ENCODE measurements at regions not wholly inside any gene's neighbourhood (a gene's known extent, or its start where the extent isn't known, plus 50 kb on each side); places are given as distances from the start of the nearest gene placed in this dataset.
"Not testable (repeated sequence)": the region's sequence is repeated elsewhere in the genome, so short reads cannot be mapped to it uniquely, and the experiment has no call there.

DNA sequence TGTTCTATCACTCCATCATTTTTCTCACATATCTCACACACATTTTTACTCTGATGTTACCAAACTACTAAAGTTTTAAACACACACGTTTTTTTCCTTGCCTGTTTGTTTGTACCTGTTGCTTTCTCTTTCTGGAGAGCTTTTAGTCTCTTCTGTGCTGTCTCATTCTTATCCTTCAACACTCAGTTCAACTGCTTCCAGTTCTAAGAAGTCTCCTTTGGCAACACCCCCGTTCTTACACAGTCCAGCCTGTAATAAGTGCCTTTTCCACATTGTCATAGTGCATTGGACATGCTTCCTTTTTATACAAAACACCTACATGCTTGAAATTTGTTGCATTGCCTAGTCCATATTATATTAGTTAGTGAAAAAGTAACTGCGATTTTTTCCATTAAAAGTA lies 360.2 kb upstream of the BRINP3 start:
- no peak for DNase-seq

DNA sequence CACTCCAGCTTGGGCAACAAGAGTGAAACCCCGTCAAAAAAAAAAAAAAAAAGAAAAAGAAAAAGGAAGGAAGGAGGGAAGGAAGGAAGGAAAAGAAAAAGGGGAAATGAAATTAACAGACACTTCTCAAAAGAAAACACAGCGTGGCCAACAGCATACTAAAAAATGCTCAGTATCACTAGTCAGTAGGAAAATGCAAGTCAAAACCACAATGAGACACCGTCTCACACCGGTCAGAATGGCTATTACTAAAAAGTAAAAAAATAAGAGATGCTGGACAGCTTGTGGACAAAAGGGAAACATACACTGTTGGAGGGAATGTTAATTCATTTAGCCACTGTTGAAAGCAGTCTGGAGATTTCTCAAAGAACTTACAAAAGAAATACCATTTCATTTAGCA lies 369.5 kb upstream of the BRINP3 start:
- no peak for DNase-seq

DNA sequence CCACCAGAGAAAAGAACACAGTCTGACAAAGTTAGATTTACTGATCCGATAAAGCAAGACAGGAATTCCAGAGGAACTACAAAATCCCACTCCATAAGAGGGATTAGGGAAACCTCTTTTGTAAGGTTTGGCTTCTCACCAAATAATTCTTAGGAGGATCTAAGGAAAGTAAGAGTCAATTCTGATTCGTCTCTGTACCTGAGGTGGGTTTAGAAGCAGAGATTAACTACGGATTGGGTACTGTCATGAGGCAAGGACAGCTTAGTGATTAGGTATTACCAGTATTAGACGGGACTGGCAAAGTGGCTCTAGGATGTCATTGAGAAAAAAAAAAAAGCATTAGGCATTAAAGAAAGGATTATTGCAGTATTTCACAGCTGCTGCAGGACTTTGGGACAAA lies 371.7 kb upstream of the BRINP3 start:
- no peak for DNase-seq

DNA sequence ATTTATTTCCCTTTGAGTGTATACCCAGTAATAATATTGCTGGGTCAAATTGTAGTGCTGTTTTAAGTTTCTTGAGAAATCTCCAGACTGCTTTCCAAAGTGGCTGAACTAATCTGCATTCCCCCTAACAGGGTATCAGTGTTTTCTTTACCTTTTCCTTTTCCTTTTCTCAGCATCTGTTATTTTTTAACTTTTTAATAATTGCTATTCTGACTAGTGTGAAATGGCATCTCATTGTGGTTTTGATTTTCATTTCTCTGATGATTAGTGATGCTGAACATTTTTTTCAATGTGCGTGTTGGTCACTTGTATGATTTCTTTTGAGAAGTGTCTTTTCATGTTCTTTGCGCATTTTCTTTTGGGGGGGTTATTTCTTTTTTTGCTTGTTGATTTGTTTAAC lies 374.9 kb upstream of the BRINP3 start:
- no peak for DNase-seq

DNA sequence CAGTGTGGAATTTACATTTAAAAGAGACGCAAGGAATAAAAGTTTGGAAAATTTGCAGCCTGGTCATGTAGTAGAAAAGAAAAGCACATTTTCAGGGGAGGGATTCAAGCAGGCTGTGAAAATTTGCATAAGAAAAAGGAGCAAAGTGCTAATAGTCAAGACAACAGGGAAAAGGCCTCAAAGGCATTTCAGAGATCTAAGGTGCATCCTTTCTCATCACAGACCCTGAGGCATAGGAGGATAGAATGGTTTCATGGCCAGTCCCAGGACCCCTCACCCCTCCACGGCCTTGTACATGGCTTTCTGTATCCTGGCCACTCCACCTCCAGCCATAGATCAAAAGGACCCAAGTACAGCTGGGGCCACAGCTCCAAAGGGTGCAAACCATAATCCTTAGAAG lies 380.5 kb upstream of the BRINP3 start:
- DNase-seq, result no peak

DNA sequence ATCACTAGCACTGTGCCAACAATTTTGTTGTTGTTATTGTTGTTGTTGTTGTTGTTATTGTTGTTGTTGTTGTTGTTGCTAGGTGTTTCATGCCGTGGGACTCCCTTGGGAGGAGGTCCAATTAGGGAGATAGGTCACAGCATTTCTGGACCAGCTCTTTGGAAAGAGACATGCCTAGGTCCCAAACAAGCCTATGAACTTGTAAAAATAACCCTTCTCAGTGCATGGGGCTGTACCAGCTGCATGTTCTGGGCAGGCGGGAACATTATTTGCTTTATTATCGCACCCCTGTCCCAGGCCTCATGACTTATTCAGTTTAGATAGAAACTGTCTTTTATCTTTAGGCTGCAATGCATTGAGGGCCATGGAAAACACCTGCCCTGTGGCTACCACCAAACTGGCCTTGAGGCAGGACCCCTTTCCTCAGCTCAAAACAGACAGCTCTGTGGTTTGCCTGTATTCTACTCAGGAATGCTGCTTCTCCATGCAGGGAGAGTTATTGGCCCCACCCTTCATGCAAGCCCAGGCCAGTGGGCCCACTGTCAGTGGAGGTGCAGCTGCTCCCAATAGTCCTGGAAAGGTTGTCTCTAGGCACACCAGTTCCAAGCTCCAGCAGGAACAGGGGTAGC lies 386.5 kb upstream of the BRINP3 start:
- DNase-seq, result no peak

DNA sequence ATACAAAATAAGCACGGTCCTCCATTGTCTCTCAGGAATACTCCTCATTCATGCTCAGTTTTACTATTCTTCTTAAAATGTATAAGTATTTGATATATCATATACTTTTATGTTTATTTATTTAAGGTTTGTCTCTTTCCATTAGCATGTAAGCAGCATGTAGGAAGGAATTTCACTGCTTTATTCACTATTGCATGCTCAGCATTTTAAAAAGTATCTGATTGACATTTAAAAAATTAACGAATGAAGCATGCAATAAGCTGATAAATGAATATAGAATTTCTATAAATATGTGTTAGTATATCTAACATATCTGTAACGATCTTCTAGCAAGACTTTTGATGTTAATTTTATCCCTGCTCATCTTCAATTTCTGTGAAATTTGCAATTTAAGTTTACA lies 402.7 kb upstream of the BRINP3 start:
- no peak for DNase-seq

DNA sequence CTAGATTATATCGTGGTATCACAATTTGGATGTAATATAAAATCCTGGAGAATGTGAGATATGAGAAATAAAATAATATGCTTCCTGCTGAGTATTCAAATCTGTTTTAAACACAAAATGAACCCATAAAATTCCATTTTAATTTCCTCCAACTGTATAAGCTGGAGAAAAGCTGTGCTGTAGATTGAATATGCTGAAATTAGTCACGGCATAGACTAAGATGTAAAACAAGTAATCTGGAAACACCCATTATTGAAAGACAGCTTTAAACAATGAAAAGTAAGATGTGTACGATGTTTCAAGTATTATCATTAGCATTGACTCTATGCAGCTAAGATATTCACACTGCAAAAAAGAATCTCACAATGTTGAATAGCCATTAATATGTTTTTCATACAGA lies 403.4 kb upstream of the BRINP3 start:
- DNase-seq, result no peak

DNA sequence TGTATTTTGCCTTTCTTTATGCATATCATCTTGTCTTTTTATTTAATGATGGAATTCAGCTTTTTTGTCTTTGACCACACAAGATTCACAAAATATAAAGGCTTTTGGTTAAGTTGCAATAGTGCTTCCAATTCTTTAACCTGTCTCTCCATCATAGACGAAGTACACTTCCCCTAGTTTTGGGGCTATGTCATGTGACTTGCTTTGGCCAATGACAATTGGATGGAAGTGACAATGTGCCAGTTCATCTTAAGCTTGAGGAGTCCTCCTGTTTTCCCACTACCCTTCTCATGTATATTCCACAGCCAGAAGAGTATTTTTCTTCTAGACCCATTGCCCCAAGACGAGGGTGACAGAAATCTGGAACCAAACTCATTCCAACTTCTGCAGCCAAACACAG lies 419.6 kb upstream of the BRINP3 start:
- no peak for DNase-seq

DNA sequence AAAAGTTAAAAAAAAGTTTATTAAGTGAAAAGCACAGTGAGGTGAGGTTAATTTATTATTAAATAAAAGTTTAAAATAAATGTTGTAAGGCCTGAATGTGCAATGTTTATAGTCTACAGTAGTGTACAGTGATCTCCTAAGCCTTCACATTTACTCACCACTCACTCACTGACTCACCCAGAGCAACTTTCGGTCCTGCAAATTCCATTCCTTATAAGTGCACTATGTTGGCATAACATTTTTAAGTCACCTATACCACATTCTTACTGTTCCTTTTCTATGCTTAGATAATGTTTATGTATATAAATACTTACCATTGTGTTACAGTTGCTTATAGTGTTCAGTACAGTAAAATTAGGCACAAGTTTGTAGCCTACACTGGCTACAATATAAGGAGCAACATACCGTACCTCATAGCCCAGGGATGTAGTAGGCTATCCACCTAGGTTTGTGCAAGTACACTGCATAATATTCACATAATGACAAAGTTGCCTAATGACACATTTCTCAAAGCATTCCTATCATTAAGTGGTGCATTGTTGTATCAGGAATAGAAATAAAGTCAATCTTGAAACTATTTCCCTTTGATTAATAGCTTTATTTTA lies 426.5 kb upstream of the BRINP3 start:
- no peak for DNase-seq

DNA sequence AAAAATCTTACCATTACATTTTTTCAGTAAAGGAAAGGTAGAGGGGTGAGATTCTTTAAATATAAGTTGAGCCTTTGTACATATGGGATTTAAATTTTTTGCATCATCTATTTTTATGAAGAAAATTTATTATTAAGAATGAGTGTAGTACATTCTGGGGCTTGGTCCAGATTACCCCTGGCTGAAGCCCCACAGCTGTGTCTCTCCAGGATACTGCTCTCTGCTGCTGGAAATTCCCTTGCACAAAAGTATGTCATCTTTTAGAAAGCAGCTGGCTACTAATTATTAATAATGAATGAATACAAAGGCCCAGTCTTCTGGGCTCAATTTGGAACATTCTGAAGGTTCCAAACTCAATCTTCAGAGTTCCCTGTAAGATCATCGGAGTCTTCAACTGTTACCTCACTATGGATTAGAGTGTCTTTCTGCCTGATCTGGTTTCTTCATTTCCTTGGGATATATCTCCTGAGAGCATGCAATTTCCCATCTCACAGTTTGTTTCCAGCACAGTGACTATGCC lies 428.6 kb upstream of the BRINP3 start:
- DNase-seq, result no peak

DNA sequence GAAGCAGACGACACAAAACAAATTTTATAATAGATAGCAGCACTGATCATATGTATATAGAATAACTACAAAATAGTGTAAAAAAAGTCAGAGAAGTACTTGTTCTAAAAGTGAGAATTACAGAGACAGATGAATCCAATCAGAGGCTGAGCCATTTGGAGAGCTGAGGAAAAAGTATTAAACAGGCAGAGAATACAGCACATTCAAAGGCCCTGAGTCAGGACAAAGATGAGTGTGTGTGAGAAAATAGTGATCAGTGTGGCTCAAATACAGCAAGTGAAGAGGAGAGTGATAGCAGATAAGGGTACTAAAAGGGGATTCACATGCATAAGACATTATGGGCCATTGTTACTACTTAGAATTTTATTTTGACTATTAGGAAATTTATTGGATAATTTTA lies 430.6 kb upstream of the BRINP3 start:
- DNase-seq, result no peak

DNA sequence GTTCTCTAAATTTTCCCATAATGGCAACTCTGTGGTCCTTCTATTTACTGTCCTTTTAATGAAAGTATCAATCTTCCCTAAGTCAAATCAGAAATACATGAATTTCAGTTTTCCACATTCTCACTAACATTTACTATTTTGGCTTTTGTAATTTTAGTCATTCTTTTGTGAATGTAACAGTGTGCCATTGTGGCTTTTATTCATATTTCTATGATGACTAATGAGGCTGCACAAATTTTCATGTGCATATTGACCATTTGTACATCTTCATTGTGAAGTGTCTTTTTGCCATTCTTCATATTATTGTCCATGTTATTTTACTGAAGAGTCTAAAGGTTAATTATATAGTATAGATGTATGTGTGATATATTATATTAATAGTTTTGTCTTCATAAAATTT lies 431.0 kb upstream of the BRINP3 start:
- no peak for DNase-seq

DNA sequence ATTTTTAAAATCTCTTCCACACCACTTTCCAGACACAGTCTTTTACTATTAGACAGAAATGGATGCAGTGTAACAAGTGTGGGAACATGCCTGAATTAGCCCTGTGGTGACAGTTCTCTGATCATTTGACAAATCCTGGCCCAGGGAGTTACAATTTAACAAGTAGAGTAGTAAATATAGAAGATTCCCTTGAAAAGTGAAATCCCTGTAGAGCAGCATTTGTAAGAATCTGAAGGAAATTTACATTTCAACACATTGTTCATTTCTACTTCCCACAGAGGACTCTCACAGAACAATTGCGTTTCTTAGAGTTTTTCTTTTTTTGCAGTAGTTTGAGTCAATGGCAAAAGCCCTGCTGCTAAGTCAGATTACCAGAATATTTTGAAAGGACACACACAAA lies 458.3 kb upstream of the BRINP3 start:
- no peak for DNase-seq

DNA sequence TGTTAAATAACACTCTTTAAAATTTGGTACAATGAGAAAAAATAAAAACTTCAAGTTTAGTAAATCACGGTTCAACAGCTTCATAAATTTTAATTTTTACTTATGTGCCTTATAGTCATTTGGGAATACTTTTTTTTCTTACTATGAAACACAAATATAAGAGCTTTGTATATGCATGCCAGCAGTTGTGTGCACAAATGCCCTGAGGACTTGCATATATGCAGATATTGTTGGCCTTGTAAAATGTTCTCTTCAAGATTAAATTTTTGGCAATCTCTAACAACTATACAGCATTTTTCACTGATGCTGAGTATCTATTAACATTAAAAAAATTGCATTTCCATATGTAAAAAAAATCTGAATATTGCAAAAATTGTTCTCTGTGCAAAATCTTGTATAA lies 458.7 kb upstream of the BRINP3 start:
- DNase-seq, result no peak

DNA sequence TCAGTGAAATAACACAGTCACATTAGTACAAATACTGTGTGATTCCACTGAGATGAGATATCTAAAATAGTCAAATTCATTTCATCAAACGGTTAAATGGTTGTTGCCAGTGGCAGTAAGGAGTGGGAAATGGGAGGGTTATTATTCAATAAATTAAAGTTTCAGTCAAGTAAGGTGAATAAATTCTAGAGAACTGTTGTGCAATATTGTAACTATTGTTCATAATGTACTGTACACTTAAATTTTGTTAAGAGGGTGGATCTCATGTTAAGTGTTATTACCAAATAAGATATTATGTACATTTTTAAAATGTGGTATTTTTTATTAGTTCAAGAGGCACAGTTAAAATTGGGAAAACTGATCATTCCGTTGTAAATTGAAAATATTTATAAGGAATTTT lies 463.3 kb upstream of the BRINP3 start:
- DNase-seq, result no peak

DNA sequence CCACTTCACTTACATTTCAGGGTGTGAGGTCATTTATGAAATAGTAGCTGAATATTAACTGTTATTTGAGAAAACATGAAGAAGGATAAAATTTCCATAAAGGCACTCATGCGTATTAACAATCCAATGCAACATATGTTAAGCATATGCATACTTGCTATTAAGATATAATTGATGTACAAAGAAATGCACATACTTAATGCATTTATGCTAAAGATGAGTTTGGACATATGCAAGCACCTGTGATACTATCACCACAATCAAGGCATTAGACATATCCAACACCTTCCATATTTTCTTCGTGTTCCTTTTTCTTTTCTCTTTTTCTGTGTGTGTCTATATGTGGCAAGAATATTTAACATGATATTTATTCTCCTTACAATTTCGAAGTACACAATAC lies 464.8 kb upstream of the BRINP3 start:
- no peak for DNase-seq

DNA sequence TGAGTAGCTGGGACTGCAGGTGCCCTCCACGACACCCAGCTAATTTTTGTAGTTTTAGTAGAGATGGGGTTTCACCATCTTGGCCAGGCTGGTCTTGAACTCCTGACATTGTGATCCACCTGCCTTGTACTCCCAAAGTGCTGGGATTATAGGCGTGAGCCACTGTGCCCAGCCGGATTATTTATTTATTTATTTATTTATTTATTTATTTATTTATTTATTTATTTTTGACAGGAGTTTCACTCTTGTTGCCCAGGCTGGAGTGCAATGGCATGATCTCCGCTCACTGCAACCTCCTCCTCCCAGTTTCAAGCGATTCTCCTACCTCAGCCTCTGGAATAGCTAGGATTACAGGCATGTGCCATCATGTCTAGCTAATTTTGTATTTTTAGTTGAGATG lies 466.1 kb upstream of the BRINP3 start:
- DNase-seq, result not testable (repeated sequence)

DNA sequence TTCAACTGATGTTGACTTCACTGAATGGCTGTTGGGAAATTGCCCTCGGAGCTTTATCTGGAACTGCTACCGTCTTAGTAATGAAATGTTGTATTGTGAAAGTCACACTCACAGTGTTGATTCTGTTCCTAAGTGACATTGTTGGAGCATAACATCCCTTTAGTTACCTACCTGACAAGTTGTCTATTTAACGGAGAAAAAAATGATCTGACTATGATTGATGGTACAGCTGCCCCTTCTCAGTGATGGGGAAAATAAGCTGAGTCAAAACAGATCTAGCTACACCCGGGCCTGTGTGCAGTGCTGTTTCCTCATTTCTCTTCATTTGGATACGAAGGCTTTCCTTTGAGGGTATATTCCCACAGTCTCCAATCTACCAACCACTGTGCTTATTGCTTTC lies 472.3 kb upstream of the BRINP3 start:
- no peak for DNase-seq

DNA sequence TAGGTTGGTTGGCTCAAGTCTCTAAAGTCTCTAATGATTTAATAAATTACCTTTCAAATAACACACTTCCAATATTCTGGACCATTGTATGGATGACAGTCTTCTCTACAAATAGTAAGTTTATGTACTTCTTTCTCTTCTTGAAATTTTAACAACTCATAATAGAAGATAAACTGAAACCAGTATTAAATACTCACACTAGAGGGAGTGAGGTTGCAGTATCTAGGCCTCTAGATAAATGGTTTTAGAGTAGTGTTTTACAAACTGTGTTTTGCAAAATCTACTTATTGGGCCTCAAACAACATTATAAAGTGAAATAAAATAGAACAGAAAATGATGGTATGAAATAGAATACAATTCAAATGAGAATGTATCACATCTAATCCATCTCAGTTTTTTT lies 479.9 kb upstream of the BRINP3 start:
- no peak for DNase-seq

DNA sequence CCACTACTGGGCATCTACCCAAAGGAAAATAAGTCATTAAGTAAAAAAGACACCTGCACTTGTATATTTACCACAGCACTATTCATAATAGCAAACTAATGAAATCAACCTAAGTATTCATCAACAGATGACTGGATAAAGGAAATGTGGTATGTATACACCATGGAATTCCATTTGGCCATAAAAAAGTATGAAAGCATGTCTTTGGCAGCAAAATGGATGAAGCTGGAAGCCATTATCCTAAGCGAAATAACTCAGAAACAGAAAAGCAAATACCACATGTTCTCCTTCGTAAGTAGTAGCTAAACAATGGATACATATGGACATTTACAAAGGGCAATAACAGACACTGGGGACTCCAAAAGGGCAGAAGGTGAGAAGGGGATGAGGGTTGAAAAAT lies 485.7 kb upstream of the BRINP3 start:
- no peak for DNase-seq

DNA sequence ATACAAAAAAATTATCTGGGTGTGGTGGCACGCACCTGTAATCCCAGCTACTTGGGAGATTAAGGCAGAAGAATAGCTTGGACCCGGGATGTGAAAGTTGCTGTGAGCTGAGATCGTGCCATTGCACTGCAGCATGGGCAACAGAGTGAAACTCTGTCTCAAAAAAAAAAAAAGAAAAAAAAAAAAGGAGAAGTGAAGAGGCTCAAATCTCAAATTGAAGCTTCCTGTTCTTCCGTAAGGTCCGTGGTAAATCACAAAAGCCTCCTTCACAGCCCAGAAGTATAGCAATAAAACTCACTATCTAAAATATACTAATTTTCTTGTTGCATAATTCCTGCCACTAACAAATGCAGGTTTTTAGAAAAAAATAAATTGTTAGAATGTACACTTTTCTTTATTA lies 498.2 kb upstream of the BRINP3 start:
- no peak for DNase-seq

DNA sequence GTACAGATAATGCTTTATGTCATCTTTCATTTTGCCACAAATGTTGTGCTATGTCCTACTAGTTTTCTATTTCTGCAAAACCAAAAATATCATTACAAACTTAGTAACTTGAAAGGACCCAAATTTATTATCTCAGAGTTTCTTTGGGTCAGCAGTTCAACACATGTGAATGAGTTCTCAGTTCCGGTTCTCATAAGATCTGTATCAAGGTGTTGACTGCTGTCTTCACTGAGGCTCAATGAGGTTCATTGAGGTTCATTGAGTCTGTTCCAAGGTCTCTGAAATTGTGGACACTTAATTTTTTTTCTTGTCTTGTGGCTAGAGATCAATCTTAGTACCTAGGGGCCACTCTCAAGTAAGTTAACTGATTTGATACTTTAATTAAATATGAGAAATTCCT lies 525.1 kb upstream of the BRINP3 start:
- no peak for DNase-seq

DNA sequence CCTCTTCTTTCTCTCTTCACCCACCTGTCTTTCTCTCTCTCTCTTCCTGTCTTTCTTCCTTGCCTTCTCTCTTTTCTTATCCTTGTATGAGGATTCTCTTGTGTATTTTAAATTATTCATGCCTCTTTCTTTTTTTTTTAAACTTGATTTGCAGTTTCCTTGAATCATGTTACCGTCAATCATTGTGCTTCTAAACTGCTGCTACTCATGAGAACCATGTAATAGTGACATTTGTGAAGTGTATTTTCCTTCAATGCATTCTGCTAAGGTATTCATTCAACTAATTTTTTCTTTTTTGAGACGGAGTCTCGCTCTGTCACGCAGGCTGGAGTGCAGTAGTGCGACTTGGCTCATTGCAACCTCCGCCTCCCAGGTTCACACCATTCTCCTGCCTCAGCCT lies 539.1 kb upstream of the BRINP3 start:
- DNase-seq, result no peak

DNA sequence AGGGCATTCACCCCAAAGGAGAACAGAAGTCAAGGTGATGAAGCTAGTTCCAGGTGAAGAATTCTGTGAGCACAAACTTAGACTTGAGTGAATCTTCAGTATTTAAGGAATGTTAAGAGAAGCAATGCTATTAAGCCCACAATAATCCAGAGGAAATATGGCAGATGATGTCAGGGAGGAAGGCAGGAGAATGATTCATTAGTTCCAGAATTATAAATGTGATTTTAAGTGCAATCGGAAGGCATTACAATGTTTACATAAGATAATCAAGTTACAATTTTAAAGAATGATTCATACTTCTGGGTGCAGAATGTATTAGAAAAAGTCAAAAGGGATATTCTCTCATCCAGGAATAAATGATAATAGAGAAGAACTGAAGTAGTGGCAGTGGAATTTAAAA lies 545.2 kb upstream of the BRINP3 start:
- DNase-seq, result no peak

Data from inflammatory macrophage treated with lipopolysaccharide for 4 hours (primary cell).